ENCODE measurements at regions not wholly inside any gene's neighbourhood (a gene's known extent, or its start where the extent isn't known, plus 50 kb on each side); places are given as distances from the start of the nearest gene placed in this dataset.

- DNase-seq (ENCODE audit: extremely low read depth in 1 of 11, low read depth in 9 of 11, low spot score in 4 of 11), result no peak
Measured at GRCh38 chr13:73948848-73949529, 185.2 kb downstream of the KLF12 start.

GRCh38 chr13:73945871-73946270 is 188.3 kb downstream of the KLF12 start:
- no peak for DNase-seq (ENCODE audit: extremely low read depth in 1 of 11, low read depth in 9 of 11, low spot score in 4 of 11)

GRCh38 chr13:73945382-73945781 is 188.8 kb downstream of the KLF12 start:
- DNase-seq (ENCODE audit: extremely low read depth in 1 of 11, low read depth in 9 of 11, low spot score in 4 of 11), result no peak

GRCh38 chr13:73943965-73944233 is 190.3 kb downstream of the KLF12 start:
- DNase-seq (ENCODE audit: extremely low read depth in 1 of 11, low read depth in 9 of 11, low spot score in 4 of 11), result no peak

GRCh38 chr13:73943137-73943964 is 190.9 kb downstream of the KLF12 start:
- no peak for DNase-seq (ENCODE audit: extremely low read depth in 1 of 11, low read depth in 9 of 11, low spot score in 4 of 11)

GRCh38 chr13:73941752-73942151 is 192.5 kb downstream of the KLF12 start:
- no peak for DNase-seq (ENCODE audit: extremely low read depth in 1 of 11, low read depth in 9 of 11, low spot score in 4 of 11)

GRCh38 chr13:73940098-73940497 is 194.1 kb downstream of the KLF12 start:
- DNase-seq (ENCODE audit: extremely low read depth in 1 of 11, low read depth in 9 of 11, low spot score in 4 of 11), result peak in 3 of 11 donors; percentile 7 to 11 (median 8)

GRCh38 chr13:73939603-73940002 is 194.6 kb downstream of the KLF12 start:
- no peak for DNase-seq (ENCODE audit: extremely low read depth in 1 of 11, low read depth in 9 of 11, low spot score in 4 of 11)

GRCh38 chr13:73939071-73939380 is 195.2 kb downstream of the KLF12 start:
- no peak for DNase-seq (ENCODE audit: extremely low read depth in 1 of 11, low read depth in 9 of 11, low spot score in 4 of 11)

GRCh38 chr13:73938372-73939070 is 195.7 kb downstream of the KLF12 start:
- no peak for DNase-seq (ENCODE audit: extremely low read depth in 1 of 11, low read depth in 9 of 11, low spot score in 4 of 11)

GRCh38 chr13:73937441-73937840 is 196.8 kb downstream of the KLF12 start:
- DNase-seq (ENCODE audit: extremely low read depth in 1 of 11, low read depth in 9 of 11, low spot score in 4 of 11), result no peak

- DNase-seq (ENCODE audit: extremely low read depth in 1 of 11, low read depth in 9 of 11, low spot score in 4 of 11), result no peak
Measured at GRCh38 chr13:73935991-73936390, 198.2 kb downstream of the KLF12 start.

- no peak for DNase-seq (ENCODE audit: extremely low read depth in 1 of 11, low read depth in 9 of 11, low spot score in 4 of 11)
Measured at GRCh38 chr13:73934771-73935170, 199.4 kb downstream of the KLF12 start.

GRCh38 chr13:73934215-73934641 is 200.0 kb downstream of the KLF12 start:
- DNase-seq (ENCODE audit: extremely low read depth in 1 of 11, low read depth in 9 of 11, low spot score in 4 of 11), result no peak

- no peak for DNase-seq (ENCODE audit: extremely low read depth in 1 of 11, low read depth in 9 of 11, low spot score in 4 of 11)
Measured at GRCh38 chr13:73933795-73934194, 200.4 kb downstream of the KLF12 start.

- DNase-seq (ENCODE audit: extremely low read depth in 1 of 11, low read depth in 9 of 11, low spot score in 4 of 11), result no peak
Measured at GRCh38 chr13:73932091-73932490, 202.1 kb downstream of the KLF12 start.

GRCh38 chr13:73929287-73929932 is 204.8 kb downstream of the KLF12 start:
- DNase-seq (ENCODE audit: extremely low read depth in 1 of 11, low read depth in 9 of 11, low spot score in 4 of 11), result no peak

GRCh38 chr13:73924607-73925006 is 209.6 kb downstream of the KLF12 start:
- DNase-seq (ENCODE audit: extremely low read depth in 1 of 11, low read depth in 9 of 11, low spot score in 4 of 11), result no peak

- no peak for DNase-seq (ENCODE audit: extremely low read depth in 1 of 11, low read depth in 9 of 11, low spot score in 4 of 11)
Measured at GRCh38 chr13:73922493-73923393, 211.5 kb downstream of the KLF12 start.

Data from renal cortex interstitium (tissue), 11 donors.